Parathyroid adenoma (tissue), 2 donors: ENCODE measurements at regions not wholly inside any gene's neighbourhood (a gene's known extent, or its start where the extent isn't known, plus 50 kb on each side); places are given as distances from the start of the nearest gene placed in this dataset.

Experiments used
- H2AFZ ChIP-seq: fragments of 300-600 bp; sonication (generic); one replicate; pipeline ENCODE4 v1.7.0; 2017; ENCODE audit warnings: antibody characterized with exemption, mild to moderate bottlenecking
- H3K27ac ChIP-seq: fragments of 300-600 bp; sonication (generic); one replicate; pipeline ENCODE4 v1.7.0; 2017
- H3K27me3 ChIP-seq: fragments of 300-600 bp; sonication (generic); one replicate; pipeline ENCODE4 v1.7.0; 2017; ENCODE audit warnings: low read length; ENCODE audit not compliant: control insufficient read depth, insufficient read depth
- H3K36me3 ChIP-seq: fragments of 300-600 bp; sonication (generic); one replicate; pipeline ENCODE4 v1.7.0; 2017; ENCODE audit warnings: low read length; ENCODE audit not compliant: control insufficient read depth, insufficient read depth
- H3K4me1 ChIP-seq: fragments of 300-600 bp; sonication (generic); one replicate; pipeline ENCODE4 v1.7.0; 2017; ENCODE audit warnings: control low read depth
- H3K4me2 ChIP-seq: fragments of 300-600 bp; sonication (generic); one replicate; pipeline ENCODE4 v1.7.0; 2017; ENCODE audit warnings: low read length
- H3K4me3 ChIP-seq: fragments of 300-600 bp; sonication (generic); one replicate; pipeline ENCODE4 v1.7.0; 2017; ENCODE audit warnings: low read depth, low read length
- H3K79me2 ChIP-seq: fragments of 300-600 bp; sonication (generic); one replicate; pipeline ENCODE4 v1.7.0; 2017; ENCODE audit warnings: control low read depth
- H3K9ac ChIP-seq: fragments of 300-600 bp; sonication (generic); one replicate; pipeline ENCODE4 v1.7.0; 2017; ENCODE audit warnings: mild to moderate bottlenecking
- H3K9me3 ChIP-seq: fragments of 300-600 bp; sonication (generic); one replicate; pipeline ENCODE4 v1.7.0; 2017; ENCODE audit warnings: low read length; ENCODE audit not compliant: control insufficient read depth
- CTCF ChIP-seq: fragments of 300-600 bp; sonication (generic); IDR thresholded peaks from one replicate; pipeline ENCODE4 v1.7.0; 2017; ENCODE audit warnings: antibody characterized with exemption, mild to moderate bottlenecking
- donor health status: primary hyperparathyroidism.

- Histone ChIP-seq H3K4me1 (no peaks in the 10 kb centered on the region), H3K4me3 (no peak overlapping the region), H3K27me3 (no peaks in the 10 kb centered on the region), H3K9me3 (no peaks in the 10 kb centered on the region), H3K36me3 (no peaks in the 10 kb centered on the region), H3K79me2 (no peaks in the 10 kb centered on the region), H3K9ac (no peak overlapping the region), H3K4me2 (no peak overlapping the region), H3K27ac (no peak overlapping the region), H2AFZ (no peak overlapping the region)
- no peak for TF ChIP-seq CTCF
Measured at GRCh38 chr20:57905448-57905847, 195.6 kb upstream of the PMEPA1 start.

GRCh38 chr20:57904314-57905105 is 194.7 kb upstream of the PMEPA1 start:
- H3K9me3 ChIP-seq: no peaks in the 10 kb centered on the region
- no peaks in the 10 kb centered on the region for H3K79me2 ChIP-seq
- H3K4me3 ChIP-seq: no peak overlapping the region
- no peak overlapping the region for H2AFZ ChIP-seq
- no peaks in the 10 kb centered on the region for H3K36me3 ChIP-seq
- H3K4me2 ChIP-seq: no peak overlapping the region
- no peak overlapping the region for H3K27ac ChIP-seq
- no peak for TF ChIP-seq CTCF
- H3K9ac ChIP-seq: no peak overlapping the region
- no peaks in the 10 kb centered on the region for H3K4me1 ChIP-seq
- no peaks in the 10 kb centered on the region for H3K27me3 ChIP-seq

GRCh38 chr20:57902473-57902872 is 192.7 kb upstream of the PMEPA1 start:
- H3K27me3 ChIP-seq: no peaks in the 10 kb centered on the region
- no peaks in the 10 kb centered on the region for H3K36me3 ChIP-seq
- H3K9me3 ChIP-seq: no peaks in the 10 kb centered on the region
- H3K9ac ChIP-seq: no peak overlapping the region
- no peaks in the 10 kb centered on the region for H3K79me2 ChIP-seq
- no peaks in the 10 kb centered on the region for H3K4me1 ChIP-seq
- H3K27ac ChIP-seq: no peak overlapping the region
- TF ChIP-seq CTCF: no peak
- no peak overlapping the region for H2AFZ ChIP-seq
- H3K4me2 ChIP-seq: no peak overlapping the region
- H3K4me3 ChIP-seq: no peak overlapping the region

GRCh38 chr20:57901526-57901925 is 191.7 kb upstream of the PMEPA1 start:
- Histone ChIP-seq H3K9me3 (no peaks in the 10 kb centered on the region), H2AFZ (no peak overlapping the region), H3K79me2 (no peaks in the 10 kb centered on the region), H3K27ac (no peak overlapping the region), H3K27me3 (no peaks in the 10 kb centered on the region), H3K9ac (no peak overlapping the region), H3K4me3 (no peak overlapping the region), H3K4me2 (no peak overlapping the region), H3K36me3 (no peaks in the 10 kb centered on the region), H3K4me1 (no peaks in the 10 kb centered on the region)
- TF ChIP-seq CTCF: no peak
